Ramos (cell line): ENCODE measurements at regions not wholly inside any gene's neighbourhood (a gene's known extent, or its start where the extent isn't known, plus 50 kb on each side); places are given as distances from the start of the nearest gene placed in this dataset.

ENCODE experiments used
- in situ Hi-C: fragments of 300-500 bp; cut with MboI; formaldehyde crosslinking; loops from one replicate; pipeline ENCODE4 v1.14.3; 2022; ENCODE audit warnings: low sequenced_read_pairs; ENCODE audit not compliant: unreplicated experiment

DNA sequence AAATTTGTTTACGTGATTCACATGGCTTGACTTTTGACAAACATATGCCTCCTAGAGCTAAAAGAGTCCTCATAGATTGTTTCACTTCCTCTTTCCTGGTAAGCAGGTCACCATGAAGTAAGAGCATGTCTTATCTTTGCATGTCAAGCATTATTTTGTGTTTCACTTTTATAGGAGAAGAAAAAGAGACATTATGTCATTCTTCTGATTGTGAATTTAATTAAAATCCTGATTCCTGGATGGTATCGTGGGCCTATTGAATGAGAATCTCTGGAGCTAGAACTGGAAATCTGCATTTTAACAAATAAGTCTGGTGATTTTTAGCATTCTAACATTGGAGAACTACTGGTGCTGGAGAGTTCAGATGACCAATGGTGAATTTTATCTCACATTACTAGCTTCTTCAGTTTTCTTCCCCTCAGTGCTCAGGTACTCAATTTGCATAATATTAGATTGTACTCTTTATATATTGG lies 218.6 kb upstream of the ATP2B1 start:
- in situ Hi-C loops: no loop called here

DNA sequence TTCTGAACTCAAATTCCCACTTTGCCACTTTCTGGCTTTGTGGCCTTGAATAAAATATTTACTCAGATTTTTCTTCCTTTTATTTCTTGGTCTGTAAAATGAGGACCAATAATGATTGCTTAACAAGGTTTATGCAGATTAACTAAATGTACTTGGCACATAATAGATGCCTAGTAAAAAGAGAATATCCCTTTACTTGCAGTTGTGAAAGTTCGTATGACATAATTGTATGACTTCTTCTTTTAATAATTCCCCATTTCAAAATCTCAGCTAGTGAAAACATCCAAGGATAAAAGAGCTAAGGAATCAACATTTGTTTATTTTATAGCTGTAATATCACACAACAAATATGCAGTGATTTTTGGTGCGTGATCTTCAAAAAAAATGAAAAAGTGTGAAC lies 215.6 kb upstream of the ATP2B1 start:
- in situ Hi-C loops: no loop called here

DNA sequence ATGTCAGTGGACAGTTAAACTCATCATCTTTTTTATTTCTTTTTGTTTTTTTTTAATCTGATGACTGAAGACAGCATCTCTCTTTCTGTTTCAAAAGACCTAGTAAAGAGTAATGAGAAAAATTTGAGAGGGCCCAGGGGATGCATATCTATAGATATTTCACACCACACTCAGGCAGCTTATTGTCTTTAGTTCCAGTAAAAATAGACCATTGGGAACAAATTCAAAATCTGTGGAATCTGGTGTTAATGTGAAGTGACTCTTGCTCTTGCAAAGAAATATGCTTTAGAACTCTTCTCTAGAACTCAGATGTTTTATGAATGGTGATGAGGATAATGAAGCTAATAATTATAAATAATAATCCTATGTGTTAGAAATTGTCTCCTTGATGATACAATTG lies 214.5 kb upstream of the ATP2B1 start:
- in situ Hi-C loops: no loop called here

DNA sequence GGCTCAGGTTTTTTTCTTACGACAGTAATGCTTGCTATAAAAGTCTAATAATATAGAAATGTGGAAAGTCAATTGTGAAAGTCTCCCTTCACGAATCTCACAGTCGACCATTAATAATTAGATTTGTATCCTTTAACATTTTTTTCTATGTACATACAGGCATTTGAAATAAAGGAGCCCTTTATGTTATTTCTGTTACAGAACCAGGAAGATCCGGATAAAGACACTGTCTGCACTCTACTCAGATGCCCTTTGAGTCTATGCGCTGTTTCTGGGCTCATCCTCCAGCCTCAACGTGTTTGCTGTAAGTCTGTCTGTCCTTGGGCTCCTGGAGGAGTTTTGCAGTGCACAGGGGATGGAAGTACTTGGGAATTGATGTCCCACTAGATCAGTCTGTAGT lies 212.2 kb upstream of the ATP2B1 start:
- in situ Hi-C loops: no loop called here

DNA sequence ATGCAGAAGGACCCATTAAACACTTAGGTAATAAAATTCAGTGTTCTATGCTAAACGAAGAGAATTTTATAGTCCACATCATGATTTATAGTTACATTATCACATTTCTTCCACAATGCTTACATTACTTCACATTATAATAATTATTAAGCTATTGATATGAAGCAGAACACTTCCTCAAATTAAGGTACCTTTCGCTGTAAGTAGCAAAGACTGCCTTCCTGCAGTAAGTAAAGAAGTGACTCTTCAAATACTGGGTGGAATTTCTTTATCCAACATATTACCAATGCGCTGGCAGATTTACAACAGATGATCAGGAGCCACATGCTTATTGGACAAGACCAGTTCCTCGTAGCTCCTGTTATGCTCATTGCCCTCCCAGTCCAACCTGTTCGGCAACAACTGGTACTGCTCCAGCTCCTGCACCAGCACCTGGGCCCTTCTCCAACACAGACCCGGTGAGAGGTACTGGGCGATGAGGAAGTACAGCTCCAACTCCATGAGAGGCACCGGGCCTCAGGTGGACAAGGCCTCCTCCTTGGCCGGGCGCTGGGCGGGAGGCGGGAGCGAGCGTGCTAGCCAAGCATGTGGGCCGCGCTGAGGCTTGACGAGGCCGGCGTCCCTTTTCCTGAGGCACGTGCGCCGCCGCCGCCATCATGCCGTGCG lies 210.7 kb upstream of the ATP2B1 start:
- in situ Hi-C loops: no loop called here

DNA sequence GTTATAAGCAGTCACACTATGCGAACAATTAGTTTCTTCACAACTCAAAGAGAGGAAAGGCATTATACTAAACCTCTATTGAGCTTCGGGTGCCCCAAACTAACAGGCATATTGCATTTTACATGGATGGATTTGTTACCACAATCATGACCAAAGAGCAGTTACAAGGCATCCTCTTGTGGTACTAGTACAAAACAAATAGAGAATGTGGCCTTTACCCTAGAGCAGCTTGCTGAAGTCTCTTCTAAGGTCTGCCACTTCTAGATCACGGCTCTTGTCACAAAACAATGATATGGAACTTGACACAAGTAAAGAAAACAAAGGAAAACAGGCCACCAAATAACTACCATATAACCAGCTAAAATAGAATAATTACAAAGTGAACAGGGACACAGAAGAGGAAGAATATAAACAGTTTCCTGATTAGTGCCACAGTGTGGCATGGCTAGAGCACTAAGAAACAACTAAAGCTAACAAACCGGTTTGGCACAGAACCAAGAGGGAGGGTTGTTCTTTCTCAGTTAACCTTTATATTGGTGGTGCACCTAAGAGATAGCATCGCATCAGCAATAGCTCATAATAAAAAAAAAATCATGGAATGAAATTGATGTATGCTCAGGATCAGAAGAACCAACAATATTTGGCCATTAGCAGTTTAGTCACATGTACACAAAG lies 209.7 kb upstream of the ATP2B1 start:
- in situ Hi-C loops: no loop called here

DNA sequence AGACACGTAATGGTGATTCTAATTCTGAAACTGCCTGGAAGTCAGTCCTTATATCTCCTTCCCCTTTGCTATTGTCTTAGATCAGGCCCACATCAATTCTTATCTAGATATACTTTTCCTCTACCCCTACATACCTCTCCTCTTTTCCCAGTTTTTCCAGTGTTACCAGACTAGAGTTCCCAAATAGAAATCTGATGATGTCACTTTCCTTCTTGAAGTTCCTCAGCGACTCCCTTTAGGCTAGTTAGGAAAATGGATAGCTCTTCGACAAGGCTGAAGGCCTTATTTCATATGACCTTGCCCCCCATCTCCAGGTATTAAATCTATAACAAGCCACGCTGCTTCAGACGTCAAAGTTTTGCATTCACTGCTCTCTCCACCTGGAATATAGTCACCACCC lies 201.1 kb upstream of the ATP2B1 start:
- in situ Hi-C loops: no loop called here

DNA sequence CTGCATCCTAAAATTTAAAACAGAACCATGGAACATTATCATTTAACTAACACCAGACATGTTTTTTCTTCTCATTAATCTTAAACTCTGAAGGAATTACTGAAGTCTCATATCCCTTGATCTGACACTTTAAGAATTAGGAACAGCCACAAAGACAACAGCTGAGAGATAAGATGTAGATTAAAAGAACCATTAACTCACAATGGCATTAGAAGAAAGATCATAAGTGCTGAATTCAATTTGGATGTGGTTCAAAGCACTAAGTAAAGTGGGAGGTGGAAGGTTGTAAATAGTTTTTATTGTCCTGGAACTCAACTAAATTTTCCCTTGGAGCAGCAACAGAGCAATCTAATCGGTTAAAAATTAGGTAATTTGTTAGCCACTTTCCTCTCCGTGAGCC lies 199.0 kb upstream of the ATP2B1 start:
- in situ Hi-C loops: no loop called here

DNA sequence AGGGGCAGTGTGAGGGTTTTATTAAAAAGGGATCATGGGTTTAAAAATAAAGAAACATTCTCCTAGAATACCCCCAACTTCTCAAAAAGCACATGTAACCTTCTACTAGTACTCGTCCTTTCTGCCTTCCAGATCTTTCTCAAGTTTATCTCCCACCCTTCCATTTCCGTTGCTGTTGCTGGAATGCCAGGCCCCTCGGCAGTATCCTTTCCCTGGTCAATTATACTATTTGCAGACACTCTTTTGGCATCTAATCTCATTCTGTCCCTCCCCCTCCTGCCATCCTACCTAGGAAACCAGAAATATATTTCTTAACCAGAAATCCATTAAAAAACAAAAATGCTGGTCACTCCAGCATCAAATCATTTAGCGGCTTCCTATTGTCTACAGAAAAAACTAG lies 198.2 kb upstream of the ATP2B1 start:
- in situ Hi-C loops: no loop called here

DNA sequence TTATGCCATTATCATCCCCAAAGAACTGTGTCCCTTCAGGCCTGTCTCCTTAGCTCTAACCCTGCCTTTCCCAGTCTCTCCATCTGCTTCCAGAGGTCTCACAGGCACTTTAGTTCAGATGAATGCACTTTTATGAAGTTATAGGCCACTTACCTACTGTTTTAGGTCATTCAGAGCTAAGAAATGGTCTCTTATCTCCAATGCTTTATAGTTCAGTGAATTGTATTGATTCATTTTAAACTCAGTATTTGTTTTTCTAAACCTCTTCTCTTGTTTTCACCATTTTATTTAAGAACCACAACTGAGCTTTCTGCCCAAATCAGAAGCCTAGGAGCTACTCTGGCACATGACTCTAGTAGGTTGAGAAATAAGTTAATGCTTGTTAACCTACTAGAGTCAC lies 197.5 kb upstream of the ATP2B1 start:
- in situ Hi-C loops: no loop called here

DNA sequence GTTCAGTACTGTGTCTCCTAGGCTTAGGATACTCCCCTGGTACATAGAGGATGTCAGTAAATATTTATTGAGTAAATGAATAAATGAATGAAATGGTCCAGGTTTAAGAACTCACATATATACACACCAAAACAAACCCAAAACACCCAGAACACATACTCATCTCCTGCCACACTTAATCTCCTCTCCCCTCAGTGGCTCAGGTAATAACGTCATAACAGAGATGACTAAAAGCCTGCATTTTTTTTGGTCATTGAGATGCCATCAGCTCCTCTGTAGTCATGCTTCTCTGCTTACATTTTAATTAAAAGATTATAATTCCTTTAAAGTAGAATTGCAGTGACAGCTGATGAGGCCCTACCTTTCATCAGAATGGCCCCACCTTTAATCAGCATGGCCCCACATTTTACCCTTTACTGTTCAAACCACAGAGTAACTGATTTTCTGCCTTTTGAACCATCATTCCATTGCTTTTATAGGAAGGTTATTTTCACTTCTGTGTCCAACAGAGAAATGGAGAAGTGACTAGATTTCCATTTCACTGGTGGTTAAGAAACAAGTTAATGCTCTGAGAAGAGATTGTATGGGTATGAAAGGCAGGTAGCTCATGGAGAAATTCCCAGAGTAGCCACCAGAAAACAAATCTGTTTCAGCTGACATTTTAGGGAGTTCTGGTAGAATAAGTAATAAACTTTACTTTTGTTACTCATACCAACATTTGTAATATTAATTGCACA lies 193.4 kb upstream of the ATP2B1 start:
- in situ Hi-C loops: no loop called here

DNA sequence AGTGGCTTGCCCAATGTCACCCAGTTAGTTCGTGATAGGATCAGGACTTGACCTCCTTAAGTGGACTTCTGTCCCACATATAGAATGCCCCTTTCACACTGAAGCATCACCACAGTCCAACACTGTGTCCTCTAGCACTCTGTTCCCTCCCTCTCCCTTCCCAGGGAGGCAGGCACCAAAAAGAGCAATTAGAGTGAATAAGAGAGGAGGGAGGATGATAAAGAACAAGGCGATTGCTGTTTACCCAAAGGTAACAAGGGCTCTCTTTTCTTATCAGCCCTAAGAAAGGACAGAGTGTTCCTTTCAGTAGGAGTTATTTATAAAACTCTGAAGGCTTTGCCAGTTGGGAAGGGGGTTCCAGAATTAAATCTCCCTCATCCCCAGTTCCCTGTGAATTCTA lies 192.7 kb upstream of the ATP2B1 start:
- in situ Hi-C loops: no loop called here

DNA sequence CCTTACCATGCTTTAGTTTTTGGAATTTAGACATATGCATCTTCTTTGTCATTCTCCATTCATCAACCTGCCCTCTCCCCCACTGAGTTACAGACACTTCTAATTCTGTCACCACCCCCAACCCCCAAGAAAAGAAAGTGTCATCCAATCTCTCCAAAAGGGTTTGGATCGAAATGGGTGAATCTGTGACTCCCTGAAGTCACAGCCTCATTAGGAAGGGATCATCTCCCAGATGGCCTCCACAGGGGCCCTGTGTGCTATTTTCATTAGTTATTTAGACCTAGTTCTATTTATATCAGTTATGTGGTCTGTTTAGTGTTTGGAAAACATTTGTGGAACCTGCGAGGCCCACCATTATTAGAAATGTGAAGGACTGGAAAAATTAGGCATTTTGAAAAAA lies 191.0 kb upstream of the ATP2B1 start:
- in situ Hi-C loops: no loop called here

DNA sequence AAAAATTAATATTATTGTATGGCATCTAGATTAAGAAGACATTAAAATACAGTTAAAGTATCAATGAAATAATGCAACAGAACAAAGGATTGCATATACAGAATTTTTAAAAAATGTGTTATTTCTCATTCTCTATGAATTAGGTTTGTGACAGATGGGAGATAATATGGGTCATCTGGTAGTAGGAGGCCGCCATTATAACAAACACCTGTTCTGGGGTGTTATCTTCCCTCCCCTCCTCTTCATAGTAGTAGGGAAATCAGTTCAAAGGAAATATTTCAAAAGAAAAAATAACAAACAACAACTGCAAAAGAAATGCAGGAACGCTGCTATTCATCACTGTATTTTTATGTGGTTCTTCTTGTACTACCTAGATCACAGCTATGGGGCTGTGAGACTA lies 187.0 kb upstream of the ATP2B1 start:
- in situ Hi-C loops: no loop called here

DNA sequence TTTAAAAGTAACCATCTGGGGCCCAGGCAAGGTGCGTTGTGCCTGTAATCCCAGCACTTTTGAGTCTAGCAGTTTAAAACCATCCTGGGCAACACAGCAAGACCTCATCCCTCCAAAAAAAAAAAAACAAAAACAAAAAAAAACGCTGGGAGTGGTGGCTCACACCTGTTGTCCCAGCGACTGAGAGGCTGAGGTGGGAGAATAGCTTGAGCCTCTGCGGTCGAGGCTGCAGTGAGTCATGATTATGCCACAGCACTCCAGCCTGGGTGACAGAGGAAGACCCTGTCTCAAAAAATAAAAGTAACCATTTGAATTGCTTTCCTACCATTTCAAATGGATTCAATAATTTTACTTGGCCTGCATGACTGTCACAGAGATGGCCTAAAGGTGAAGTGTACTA lies 186.5 kb upstream of the ATP2B1 start:
- in situ Hi-C loops: no loop called here

DNA sequence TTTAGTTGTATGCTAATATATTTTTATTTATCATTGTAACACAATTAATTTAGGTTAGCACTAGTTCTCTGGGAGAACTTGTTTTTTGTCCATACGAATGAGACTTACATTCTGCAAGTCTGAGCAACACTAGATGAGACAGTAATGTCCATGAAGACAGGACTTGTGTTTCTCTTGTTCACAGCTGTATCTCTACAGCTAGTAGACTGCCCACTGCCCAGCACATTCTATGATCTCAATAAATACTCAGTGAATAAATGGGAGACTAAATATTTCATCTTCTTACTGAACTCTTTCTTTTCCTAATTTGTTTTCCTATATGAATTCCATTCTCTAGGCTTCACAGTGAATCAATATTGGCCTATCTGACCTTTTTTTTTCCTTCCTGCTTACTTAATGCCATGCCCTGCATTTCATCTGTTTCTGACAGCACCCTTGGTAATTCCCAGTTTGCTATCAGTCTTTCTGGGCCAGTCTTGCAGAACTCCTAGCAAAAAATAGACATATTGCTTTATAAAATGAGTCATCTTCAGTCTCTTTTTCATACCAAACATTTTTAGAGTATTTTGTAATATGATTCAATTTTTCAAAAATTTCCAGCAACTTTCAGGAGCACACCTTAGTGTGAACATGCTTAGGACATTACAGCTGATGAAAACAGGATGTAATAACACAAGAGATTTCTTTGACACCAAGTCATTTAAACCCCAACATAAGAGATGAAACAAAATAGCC lies 185.5 kb upstream of the ATP2B1 start:
- in situ Hi-C loops: no loop called here

DNA sequence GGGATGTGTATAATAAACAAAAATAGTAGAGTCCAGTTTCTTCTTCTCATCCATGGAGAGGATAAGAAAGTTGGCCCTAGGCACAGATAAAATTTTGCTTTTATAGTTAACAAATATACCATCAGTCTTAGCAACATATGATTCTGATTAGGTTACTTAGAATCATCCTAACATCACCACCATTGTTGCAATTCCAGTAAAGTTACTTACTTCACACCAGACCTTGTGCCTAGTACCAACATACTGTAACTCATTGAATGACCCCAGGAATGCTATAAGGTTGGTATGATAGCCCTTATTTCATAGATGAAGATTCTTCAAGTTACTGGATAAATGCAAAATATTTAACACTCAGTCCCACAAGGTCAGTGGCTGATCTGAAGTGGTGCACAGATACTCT lies 183.8 kb upstream of the ATP2B1 start:
- in situ Hi-C loops: no loop called here

DNA sequence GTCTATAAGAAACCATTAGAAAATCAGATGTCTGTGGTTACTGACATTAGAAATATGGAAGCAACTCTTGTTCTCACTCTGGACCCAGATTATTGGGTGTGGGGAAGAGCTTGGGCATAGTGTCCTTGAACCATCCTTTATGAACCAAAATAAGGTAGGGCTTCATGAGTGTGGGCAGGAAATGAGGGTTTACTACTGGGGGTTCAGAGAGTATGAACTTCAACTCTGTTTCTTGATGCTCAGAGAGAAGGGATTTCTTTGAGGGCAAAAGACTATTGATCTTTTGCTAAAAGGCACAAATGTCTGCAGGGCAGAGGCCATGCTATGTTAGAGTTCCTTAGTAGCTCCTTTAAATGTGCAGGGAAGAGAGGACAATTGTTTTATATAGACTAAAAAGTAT lies 183.3 kb upstream of the ATP2B1 start:
- in situ Hi-C loops: no loop called here

DNA sequence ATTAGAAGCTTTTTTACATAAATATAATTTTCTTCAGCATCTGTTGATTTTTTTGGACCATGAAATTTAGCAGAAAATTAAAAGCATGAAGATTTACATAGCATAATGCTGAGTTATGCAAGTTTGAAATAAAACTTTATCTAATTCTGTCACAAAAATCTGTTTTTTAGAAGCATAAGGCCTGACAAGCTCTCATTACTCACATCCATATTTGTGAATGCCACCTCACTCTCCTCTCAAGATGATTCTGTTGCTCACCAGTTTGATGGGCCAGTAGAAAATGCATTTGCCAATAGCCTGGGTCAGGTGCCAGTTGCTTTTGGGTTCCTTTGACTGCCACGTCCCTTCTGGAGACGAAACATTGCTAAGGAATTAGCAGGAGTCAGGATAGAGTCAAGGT lies 181.5 kb upstream of the ATP2B1 start:
- in situ Hi-C loops: no loop called here

DNA sequence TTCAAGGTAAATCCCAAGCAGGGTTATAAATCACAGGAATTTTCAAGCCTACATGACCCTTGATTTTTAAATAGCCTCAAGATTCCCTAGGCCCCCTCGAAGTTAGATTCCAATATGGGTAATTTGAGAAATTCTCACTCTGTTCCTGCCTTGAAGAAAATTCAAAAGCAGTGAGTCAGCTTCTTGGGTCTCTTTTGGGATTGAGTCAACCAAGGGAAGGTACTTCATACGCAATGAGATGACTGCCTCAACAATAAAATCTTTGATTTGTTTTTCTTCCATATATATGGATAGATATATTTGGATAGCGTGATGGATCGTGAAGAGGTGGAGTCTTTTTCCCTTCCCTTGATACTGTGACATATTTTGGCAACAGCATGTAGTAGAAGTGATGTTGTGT lies 180.4 kb upstream of the ATP2B1 start:
- in situ Hi-C loops: no loop called here

DNA sequence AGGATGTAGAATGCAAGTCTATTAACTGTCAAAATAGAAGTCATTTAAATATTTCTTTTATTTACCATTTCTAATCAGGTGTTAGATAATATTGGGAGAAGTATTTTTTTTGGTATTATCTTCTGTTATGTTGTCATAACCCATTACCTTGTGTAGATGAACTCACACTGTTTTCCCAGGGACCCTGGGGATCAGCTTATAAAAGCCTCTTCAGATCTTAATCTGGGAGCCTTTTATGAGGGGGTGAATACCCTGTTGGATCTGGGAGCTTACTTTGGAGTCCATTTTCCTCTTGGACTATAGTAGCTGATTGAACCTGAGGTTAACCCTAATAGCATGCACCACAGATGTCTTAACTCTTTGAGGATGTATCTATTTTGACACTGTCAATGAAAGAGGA lies 176.3 kb upstream of the ATP2B1 start:
- in situ Hi-C loops: no loop called here
